HEK293 (cell line): ENCODE measurements at regions not wholly inside any gene's neighbourhood (a gene's known extent, or its start where the extent isn't known, plus 50 kb on each side); places are given as distances from the start of the nearest gene placed in this dataset.

Experiments
- CTCF ChIA-PET: fragments of 350-600 bp; formaldehyde crosslinking; extraction: SDS; loops from one replicate; lab custom pipeline; 2021; ENCODE audit warnings: antibody characterized with exemption; lab: Yijun Ruan, JAX
- POLR2A ChIA-PET: fragments of 300-600 bp; formaldehyde crosslinking; extraction: SDS; loops from one replicate; lab custom pipeline; 2020; ENCODE audit warnings: antibody characterized with exemption, inconsistent platforms; lab: Yijun Ruan, JAX
- H3K27ac ChIP-seq: fragments of 200-500 bp; sonication (Bioruptor generic); 2 replicates; pipeline ENCODE4 v1.5.1; 2014; ENCODE audit warnings: low read depth, low read length, control low read depth, inconsistent platforms; ENCODE audit errors: extremely low read depth
- H3K36me3 ChIP-seq, 2 experiments: fragments of 200-500 bp in 1 of 2; sonication (Bioruptor generic) in 1 of 2; 1 replicate in 1 of 2; 2 replicates in 1 of 2; pipeline ENCODE4 v1.5.1; 2014 to 2017; ENCODE audit warnings: inconsistent platforms in 2 of 2, low read length in 2 of 2; ENCODE audit not compliant: control insufficient read depth in 2 of 2, insufficient read depth in 1 of 2
- H3K4me1 ChIP-seq: fragments of 200-500 bp; sonication (Bioruptor generic); 2 replicates; pipeline ENCODE4 v1.5.1; 2014; ENCODE audit warnings: mild to moderate bottlenecking, low read length, inconsistent platforms; ENCODE audit not compliant: control insufficient read depth, insufficient read depth
- H3K4me3 ChIP-seq: 2 replicates; pipeline ENCODE4 v1.5.1; 2011; ENCODE audit warnings: low read depth, mild to moderate bottlenecking, control low read depth, low read length, moderate library complexity
- H3K9me3 ChIP-seq: fragments of 200-500 bp; sonication (Bioruptor generic); 2 replicates; pipeline ENCODE4 v1.5.1; 2014; ENCODE audit warnings: low read depth, low read length, inconsistent platforms; ENCODE audit not compliant: control insufficient read depth, insufficient read depth
- IKZF3 ChIP-seq: fragments of 450-650 bp; IDR thresholded peaks from 2 replicates; pipeline ENCODE4 v1.5.0; 2018; ENCODE audit warnings: missing biosample characterization, mild to moderate bottlenecking, missing genetic modification characterization, moderate library complexity
- KLF10 ChIP-seq: fragments of 450-650 bp; IDR thresholded peaks from 2 replicates; pipeline ENCODE4 v1.5.1; 2018; ENCODE audit warnings: missing biosample characterization, mild to moderate bottlenecking, missing genetic modification characterization
- KLF7 ChIP-seq: fragments of 450-650 bp; formaldehyde crosslinking; IDR thresholded peaks from 2 replicates; pipeline ENCODE4 v1.5.1; 2016; ENCODE audit warnings: missing biosample characterization, missing genetic modification characterization, borderline replicate concordance
- PRDM10 ChIP-seq: fragments of 450-650 bp; formaldehyde crosslinking; IDR thresholded peaks from 2 replicates; pipeline ENCODE4 v1.5.1; 2016; ENCODE audit warnings: missing biosample characterization, missing genetic modification characterization
- RBAK ChIP-seq: fragments of 450-650 bp; formaldehyde crosslinking; IDR thresholded peaks from 2 replicates; pipeline ENCODE4 v1.5.1; 2016; ENCODE audit warnings: missing biosample characterization, missing genetic modification characterization
- ZBTB21 ChIP-seq: fragments of 450-650 bp; formaldehyde crosslinking; IDR thresholded peaks from 2 replicates; pipeline ENCODE4 v1.5.1; 2017; ENCODE audit warnings: missing biosample characterization, missing genetic modification characterization
- ZBTB49 ChIP-seq: fragments of 450-650 bp; formaldehyde crosslinking; IDR thresholded peaks from 2 replicates; pipeline ENCODE4 v1.5.1; 2016; ENCODE audit warnings: missing biosample characterization, missing genetic modification characterization, low read depth
- ZBTB6 ChIP-seq: fragments of 450-650 bp; formaldehyde crosslinking; IDR thresholded peaks from 2 replicates; pipeline ENCODE4 v1.5.1; 2017; ENCODE audit warnings: missing biosample characterization, missing genetic modification characterization
- ZFP3 ChIP-seq: fragments of 450-650 bp; formaldehyde crosslinking; IDR thresholded peaks from 2 replicates; pipeline ENCODE4 v1.5.1; 2016; ENCODE audit warnings: low read depth, missing biosample characterization, missing genetic modification characterization
- ZIC2 ChIP-seq: fragments of 450-650 bp; formaldehyde crosslinking; IDR thresholded peaks from 2 replicates; pipeline ENCODE4 v1.5.1; 2016; ENCODE audit warnings: missing biosample characterization, missing genetic modification characterization
- ZNF239 ChIP-seq: fragments of 450-650 bp; formaldehyde crosslinking; IDR thresholded peaks from 2 replicates; pipeline ENCODE4 v1.5.1; 2016; ENCODE audit warnings: missing biosample characterization, missing genetic modification characterization
- ZNF266 ChIP-seq: fragments of 450-650 bp; formaldehyde crosslinking; IDR thresholded peaks from 2 replicates; pipeline ENCODE4 v1.5.1; 2016; ENCODE audit warnings: missing biosample characterization, missing genetic modification characterization, low read depth
- ZNF274 ChIP-seq, 2 experiments: fragments of 200-500 bp in 1 of 2; fragments of 450-650 bp in 1 of 2; sonication (Bioruptor generic) in 1 of 2; formaldehyde crosslinking in 1 of 2; IDR thresholded peaks; 2 replicates each; pipeline versions ENCODE4 v1.5.1 to v1.6.1; 2014 to 2016; ENCODE audit warnings: borderline replicate concordance in 1 of 2, inconsistent platforms in 1 of 2, low read length in 1 of 2, missing biosample characterization in 1 of 2, missing genetic modification characterization in 1 of 2
- ZNF416 ChIP-seq: fragments of 450-650 bp; formaldehyde crosslinking; IDR thresholded peaks from 2 replicates; pipeline ENCODE4 v1.5.1; 2016; ENCODE audit warnings: missing biosample characterization, missing genetic modification characterization
- ZNF488 ChIP-seq: fragments of 450-650 bp; formaldehyde crosslinking; IDR thresholded peaks from 2 replicates; pipeline ENCODE4 v1.5.1; 2016; ENCODE audit warnings: missing biosample characterization, missing genetic modification characterization
- ZNF513 ChIP-seq: fragments of 450-650 bp; IDR thresholded peaks from 2 replicates; pipeline ENCODE4 v1.5.1; 2018; ENCODE audit warnings: missing biosample characterization, missing genetic modification characterization
- ZNF530 ChIP-seq: fragments of 450-650 bp; formaldehyde crosslinking; IDR thresholded peaks from 2 replicates; pipeline ENCODE4 v1.5.1; 2016; ENCODE audit warnings: low read depth, missing biosample characterization, missing genetic modification characterization
- ZNF548 ChIP-seq: fragments of 450-650 bp; formaldehyde crosslinking; IDR thresholded peaks from 2 replicates; pipeline ENCODE4 v1.5.1; 2016; ENCODE audit warnings: missing biosample characterization, missing genetic modification characterization
- ZNF624 ChIP-seq: fragments of 450-650 bp; formaldehyde crosslinking; IDR thresholded peaks from 2 replicates; pipeline ENCODE4 v1.5.1; 2017; ENCODE audit warnings: missing biosample characterization, missing genetic modification characterization
- ZNF626 ChIP-seq: fragments of 450-650 bp; sonication (Bioruptor Pico); formaldehyde crosslinking; IDR thresholded peaks from 2 replicates; pipeline ENCODE4 v1.5.1; 2018; ENCODE audit warnings: missing biosample characterization, missing genetic modification characterization, inconsistent platforms
- ZNF830 ChIP-seq: fragments of 450-650 bp; IDR thresholded peaks from 2 replicates; pipeline ENCODE4 v1.5.0; 2018; ENCODE audit warnings: missing biosample characterization, missing genetic modification characterization, low read depth, mild to moderate bottlenecking, moderate library complexity
- ZSCAN18 ChIP-seq: fragments of 450-650 bp; formaldehyde crosslinking; IDR thresholded peaks from 2 replicates; pipeline ENCODE4 v1.5.1; 2016; ENCODE audit warnings: missing biosample characterization, missing genetic modification characterization
- ZXDB ChIP-seq: fragments of 450-650 bp; formaldehyde crosslinking; IDR thresholded peaks from 2 replicates; pipeline ENCODE4 v1.5.1; 2016; ENCODE audit warnings: missing biosample characterization, missing genetic modification characterization

GRCh38 chr6:113392551-113393055, 464.5 kb upstream of the MARCKS start:
- Histone ChIP-seq H3K9me3 (no peaks in the 10 kb centered on the region), H3K4me3 (no peak overlapping the region), H3K4me1 (no peaks in the 10 kb centered on the region; the same call in 1 of the 2 replicates)
- CTCF ChIA-PET: no interaction called here
- no peak for TF ChIP-seq ZNF626 (tag by site-specific recombination)
- TF ChIP-seq ZNF239 (tag by site-specific recombination): no peak
- no peak for TF ChIP-seq ZFP3 (tag by site-specific recombination)
- TF ChIP-seq ZNF624: no peak
- no peak for TF ChIP-seq ZNF548 (tag by site-specific recombination)
- no peak for TF ChIP-seq ZNF274 (IDR thresholded peaks at IDR 0.05; ENCODE audit: low read length)
- no peak for TF ChIP-seq ZNF274 (tag by site-specific recombination; IDR thresholded peaks at IDR 0.05; ENCODE audit: borderline replicate concordance)
- TF ChIP-seq ZIC2 (tag by site-specific recombination): no peak
- TF ChIP-seq ZNF488 (tag by site-specific recombination): no peak
- no peak for TF ChIP-seq ZXDB (tag by site-specific recombination)
- no peak for TF ChIP-seq KLF10 (tag by site-specific recombination)
- TF ChIP-seq ZBTB6: no peak
- TF ChIP-seq ZNF530: no peak
- TF ChIP-seq, all 188 proteins: peak for 0
- POLR2A ChIA-PET: no interaction called here
- no peak overlapping the region for H3K27ac ChIP-seq
- H3K36me3 ChIP-seq: no peaks in the 10 kb centered on the region

GRCh38 chr6:113394216-113394615, 462.9 kb upstream of the MARCKS start:
- no peaks in the 10 kb centered on the region for H3K9me3 ChIP-seq
- no peaks in the 10 kb centered on the region; the same call in 1 of the 2 replicates for H3K4me1 ChIP-seq
- ChIA-PET POLR2A (no interaction called here), CTCF (no interaction called here)
- H3K4me3 ChIP-seq: no peak overlapping the region
- no peak overlapping the region for H3K27ac ChIP-seq
- H3K36me3 ChIP-seq: no peaks in the 10 kb centered on the region
- TF ChIP-seq ZNF513 (tag by site-specific recombination): no peak
- no peak for TF ChIP-seq ZSCAN18 (tag by site-specific recombination)
- TF ChIP-seq ZBTB49: no peak
- no peak for TF ChIP-seq ZBTB21 (tag by site-specific recombination)
- no peak for TF ChIP-seq RBAK (tag by site-specific recombination)
- no peak for TF ChIP-seq ZNF266 (tag by site-specific recombination)
- no peak for TF ChIP-seq IKZF3 (tag by site-specific recombination)
- no peak for TF ChIP-seq ZNF830
- no peak for TF ChIP-seq ZNF416 (tag by site-specific recombination)
- TF ChIP-seq KLF7 (tag by site-specific recombination): no peak
- TF ChIP-seq PRDM10 (tag by site-specific recombination): no peak
